Peyer's patch (tissue), 4 donors: ENCODE measurements at regions not wholly inside any gene's neighbourhood (a gene's known extent, or its start where the extent isn't known, plus 50 kb on each side); places are given as distances from the start of the nearest gene placed in this dataset.

Experiments
- CTCF ChIP-seq, 6 experiments: fragments of 450-650 bp in 4 of 6; fragments of 200-600 bp in 2 of 6; sonication (generic) in 1 of 6; IDR thresholded peaks; one replicate each; pipeline ENCODE4 v1.5.1; 2017 to 2019; ENCODE audit warnings: antibody characterized with exemption in 6 of 6, mild to moderate bottlenecking in 3 of 6, moderate library complexity in 1 of 6
- POLR2A ChIP-seq, 2 donors: fragments of 450-650 bp; IDR thresholded peaks; one replicate each; pipeline ENCODE4 v1.5.1; 2017; ENCODE audit warnings: antibody characterized with exemption in 2 of 2, mild to moderate bottlenecking in 2 of 2, moderate library complexity in 2 of 2

DNA sequence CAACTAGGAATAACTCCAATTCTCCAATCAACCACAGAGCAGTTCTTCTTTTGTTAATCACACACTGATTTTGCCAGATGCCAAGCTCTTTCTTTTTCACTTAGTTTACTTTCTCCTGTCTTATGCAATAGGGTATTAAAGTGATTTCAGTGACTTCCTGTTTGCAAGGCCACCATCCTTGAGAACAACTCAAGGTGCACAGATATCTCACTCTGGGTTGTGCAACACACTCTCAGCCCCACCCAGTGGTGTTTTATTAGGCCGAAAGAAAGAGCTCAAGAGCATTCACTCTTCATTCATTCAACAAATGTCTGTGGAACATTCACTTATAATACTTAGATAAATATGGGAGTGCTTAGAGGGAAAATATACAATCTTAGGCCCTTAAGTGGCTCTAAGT, 352.5 kb downstream of the ZNF326 start:
- no peak for TF ChIP-seq CTCF (IDR thresholded peaks at IDR 0.05)
- TF ChIP-seq POLR2A (IDR thresholded peaks at IDR 0.05) = no peak
